GM21737 (cell line): ENCODE measurements at regions not wholly inside any gene's neighbourhood (a gene's known extent, or its start where the extent isn't known, plus 50 kb on each side); places are given as distances from the start of the nearest gene placed in this dataset.

ENCODE experiments used
- ATAC-seq: cut with Tn5 transposase; IDR thresholded peaks from one replicate; pipeline ENCODE4 v1.9.1; 2021; ENCODE audit warnings: mild to moderate bottlenecking, moderate library complexity; ENCODE audit not compliant: unreplicated experiment

- no peak for ATAC-seq
Observed at GRCh38 chr1:199151634-199152425, 513.0 kb downstream of the PTPRC start.

GRCh38 chr1:199152676-199153075 lies 513.8 kb downstream of the PTPRC start:
- no peak for ATAC-seq

- no peak for ATAC-seq
Observed at GRCh38 chr1:199155166-199156019, 516.6 kb downstream of the PTPRC start.

- ATAC-seq: no peak
Observed at GRCh38 chr1:199157494-199157893, 518.7 kb downstream of the PTPRC start.

GRCh38 chr1:199160521-199161318 lies 521.9 kb downstream of the PTPRC start:
- ATAC-seq: no peak

GRCh38 chr1:199161319-199161680 lies 522.5 kb downstream of the PTPRC start:
- ATAC-seq: no peak

GRCh38 chr1:199161766-199162303 lies 523.0 kb downstream of the PTPRC start:
- ATAC-seq: no peak

GRCh38 chr1:199163267-199163666 lies 524.4 kb downstream of the PTPRC start:
- no peak for ATAC-seq

GRCh38 chr1:199163670-199164069 lies 524.8 kb downstream of the PTPRC start:
- ATAC-seq: no peak

- ATAC-seq: no peak
Observed at GRCh38 chr1:199167460-199167859, 528.6 kb downstream of the PTPRC start.

GRCh38 chr1:199168888-199169585 lies 530.2 kb downstream of the PTPRC start:
- ATAC-seq: no peak

GRCh38 chr1:199170711-199171110 lies 531.9 kb downstream of the PTPRC start:
- ATAC-seq: no peak

- ATAC-seq: no peak
Observed at GRCh38 chr1:199172171-199173124, 533.6 kb downstream of the PTPRC start.

GRCh38 chr1:199173356-199173755 lies 534.5 kb downstream of the PTPRC start:
- ATAC-seq: peak; percentile 90

- no peak for ATAC-seq
Observed at GRCh38 chr1:199174336-199174735, 535.5 kb downstream of the PTPRC start.

- ATAC-seq: no peak
Observed at GRCh38 chr1:199176713-199177112, 537.9 kb downstream of the PTPRC start.

- no peak for ATAC-seq
Observed at GRCh38 chr1:199177241-199177640, 538.4 kb downstream of the PTPRC start.

- ATAC-seq: no peak
Observed at GRCh38 chr1:199178646-199179045, 539.8 kb downstream of the PTPRC start.

GRCh38 chr1:199182186-199182843 lies 543.5 kb downstream of the PTPRC start:
- no peak for ATAC-seq
